ENCODE measurements at regions not wholly inside any gene's neighbourhood (a gene's known extent, or its start where the extent isn't known, plus 50 kb on each side); places are given as distances from the start of the nearest gene placed in this dataset.

GRCh38 chr9:18240213-18240612 lies 233.7 kb upstream of the ADAMTSL1 start:
- TF ChIP-seq CTCF (IDR thresholded peaks at IDR 0.05; ENCODE audit: control insufficient read depth, insufficient read depth, low read depth, low read length, missing control alignments): no peak
- DNase-seq (ENCODE audit: low read depth): no peak
- no peak overlapping the region for H3K4me3 ChIP-seq (ENCODE audit: control insufficient read depth, low read depth, low read length)

- no peak for DNase-seq (ENCODE audit: low read depth)
- H3K4me3 ChIP-seq (ENCODE audit: control insufficient read depth, low read depth, low read length): no peak overlapping the region
- peak; percentile 37 for TF ChIP-seq CTCF (IDR thresholded peaks at IDR 0.05; ENCODE audit: control insufficient read depth, insufficient read depth, low read depth, low read length, missing control alignments)
These were observed 228.0 kb upstream of the ADAMTSL1 start for GRCh38 chr9:18245911-18246310.

- DNase-seq (ENCODE audit: low read depth): no peak
- TF ChIP-seq CTCF (IDR thresholded peaks at IDR 0.05; ENCODE audit: control insufficient read depth, insufficient read depth, low read depth, low read length, missing control alignments): no peak
- H3K4me3 ChIP-seq (ENCODE audit: control insufficient read depth, low read depth, low read length): no peak overlapping the region
These were observed 223.9 kb upstream of the ADAMTSL1 start for GRCh38 chr9:18250053-18250452.

GRCh38 chr9:18253950-18254349 lies 220.0 kb upstream of the ADAMTSL1 start:
- no peak overlapping the region for H3K4me3 ChIP-seq (ENCODE audit: control insufficient read depth, low read depth, low read length)
- TF ChIP-seq CTCF (IDR thresholded peaks at IDR 0.05; ENCODE audit: control insufficient read depth, insufficient read depth, low read depth, low read length, missing control alignments): no peak
- no peak for DNase-seq (ENCODE audit: low read depth)

GRCh38 chr9:18255158-18255629 lies 218.8 kb upstream of the ADAMTSL1 start:
- no peak overlapping the region for H3K4me3 ChIP-seq (ENCODE audit: control insufficient read depth, low read depth, low read length)
- peak; percentile 79 for TF ChIP-seq CTCF (IDR thresholded peaks at IDR 0.05; ENCODE audit: control insufficient read depth, insufficient read depth, low read depth, low read length, missing control alignments)
- DNase-seq (ENCODE audit: low read depth): peak; percentile 70

GRCh38 chr9:18255747-18256146 lies 218.2 kb upstream of the ADAMTSL1 start:
- no peak for TF ChIP-seq CTCF (IDR thresholded peaks at IDR 0.05; ENCODE audit: control insufficient read depth, insufficient read depth, low read depth, low read length, missing control alignments)
- H3K4me3 ChIP-seq (ENCODE audit: control insufficient read depth, low read depth, low read length): no peak overlapping the region
- no peak for DNase-seq (ENCODE audit: low read depth)

GRCh38 chr9:18256568-18256967 lies 217.4 kb upstream of the ADAMTSL1 start:
- no peak for TF ChIP-seq CTCF (IDR thresholded peaks at IDR 0.05; ENCODE audit: control insufficient read depth, insufficient read depth, low read depth, low read length, missing control alignments)
- DNase-seq (ENCODE audit: low read depth): no peak
- no peak overlapping the region for H3K4me3 ChIP-seq (ENCODE audit: control insufficient read depth, low read depth, low read length)

Data from AG09309 (cell line).